GM18858 (cell line): ENCODE measurements at regions not wholly inside any gene's neighbourhood (a gene's known extent, or its start where the extent isn't known, plus 50 kb on each side); places are given as distances from the start of the nearest gene placed in this dataset.

Experiments used
- ATAC-seq: cut with Tn5 transposase; IDR thresholded peaks from one replicate; pipeline ENCODE4 v1.9.1; 2021; ENCODE audit not compliant: unreplicated experiment

- no peak for ATAC-seq
These were observed 62.4 kb downstream of the ARL6IP4 start for GRCh38 chr12:123042833-123043232.

GRCh38 chr12:123041811-123042655 lies 61.6 kb downstream of the ARL6IP4 start:
- no peak for ATAC-seq

DNA sequence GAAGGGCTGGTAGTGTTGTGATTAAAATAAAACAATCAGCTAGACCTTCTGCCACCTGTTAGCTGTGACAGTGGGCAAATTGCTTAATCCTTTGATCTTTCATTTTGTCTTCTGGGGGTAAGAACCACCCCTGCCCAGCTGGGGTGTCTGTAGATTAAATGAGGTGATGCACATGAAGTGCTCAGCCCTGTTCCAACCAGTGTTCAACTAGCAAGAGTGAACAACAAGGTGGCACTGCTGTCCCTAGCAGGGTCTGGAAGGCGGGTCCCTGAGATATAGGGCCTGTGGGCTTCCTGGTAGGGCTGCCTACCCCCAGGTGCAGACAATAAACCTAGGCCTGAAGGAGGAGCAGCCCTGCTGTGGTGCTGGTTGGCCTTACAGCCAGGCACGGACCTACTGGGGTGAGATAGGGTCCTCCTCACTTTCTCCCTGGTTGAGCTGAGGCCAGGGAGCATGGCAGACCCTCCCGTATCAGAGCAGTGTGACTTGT lies 60.6 kb downstream of the ARL6IP4 start:
- ATAC-seq: no peak

- no peak for ATAC-seq
These were observed 59.6 kb downstream of the ARL6IP4 start for GRCh38 chr12:123040106-123040505.

DNA sequence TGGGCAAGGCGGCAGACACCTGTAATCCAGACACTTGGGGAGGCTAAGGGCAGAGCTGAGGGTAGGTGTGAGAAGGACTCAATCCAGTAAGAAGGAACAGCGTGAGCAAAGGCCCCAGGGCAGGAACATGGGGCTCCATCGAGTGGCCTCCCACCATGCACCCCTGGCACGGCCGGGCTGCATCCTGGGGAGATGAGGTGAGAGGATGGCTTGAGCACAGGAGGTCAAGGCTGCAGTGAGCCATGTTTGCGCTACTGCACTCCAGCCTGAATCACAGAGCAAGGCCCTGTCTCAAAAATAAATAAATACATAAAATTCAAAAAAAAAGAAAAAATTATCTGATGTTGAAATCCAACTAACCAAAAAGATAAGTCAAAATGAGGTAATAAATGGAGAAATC lies 58.5 kb downstream of the ARL6IP4 start:
- ATAC-seq: no peak

GRCh38 chr12:123038486-123038885 lies 58.0 kb downstream of the ARL6IP4 start:
- no peak for ATAC-seq

DNA sequence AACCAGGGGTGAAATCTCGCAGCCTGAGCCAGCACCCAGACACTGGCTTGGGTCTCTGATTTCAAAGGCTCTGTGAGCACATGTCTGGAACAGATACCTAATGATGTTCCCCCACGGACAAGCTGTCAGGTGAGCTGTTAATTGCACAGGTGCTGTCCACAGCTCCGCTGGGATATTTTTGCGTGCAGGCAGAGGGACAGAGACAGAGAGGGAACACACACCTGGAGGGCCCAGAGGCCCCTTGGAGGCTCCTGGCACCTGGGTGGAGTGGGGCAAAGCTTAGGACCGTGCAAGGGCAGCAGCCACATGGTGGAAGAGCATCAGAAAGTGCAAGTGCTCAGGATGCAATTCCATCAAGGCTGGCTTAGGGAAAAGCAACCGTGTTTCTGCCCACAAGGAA lies 57.3 kb downstream of the ARL6IP4 start:
- ATAC-seq: no peak

DNA sequence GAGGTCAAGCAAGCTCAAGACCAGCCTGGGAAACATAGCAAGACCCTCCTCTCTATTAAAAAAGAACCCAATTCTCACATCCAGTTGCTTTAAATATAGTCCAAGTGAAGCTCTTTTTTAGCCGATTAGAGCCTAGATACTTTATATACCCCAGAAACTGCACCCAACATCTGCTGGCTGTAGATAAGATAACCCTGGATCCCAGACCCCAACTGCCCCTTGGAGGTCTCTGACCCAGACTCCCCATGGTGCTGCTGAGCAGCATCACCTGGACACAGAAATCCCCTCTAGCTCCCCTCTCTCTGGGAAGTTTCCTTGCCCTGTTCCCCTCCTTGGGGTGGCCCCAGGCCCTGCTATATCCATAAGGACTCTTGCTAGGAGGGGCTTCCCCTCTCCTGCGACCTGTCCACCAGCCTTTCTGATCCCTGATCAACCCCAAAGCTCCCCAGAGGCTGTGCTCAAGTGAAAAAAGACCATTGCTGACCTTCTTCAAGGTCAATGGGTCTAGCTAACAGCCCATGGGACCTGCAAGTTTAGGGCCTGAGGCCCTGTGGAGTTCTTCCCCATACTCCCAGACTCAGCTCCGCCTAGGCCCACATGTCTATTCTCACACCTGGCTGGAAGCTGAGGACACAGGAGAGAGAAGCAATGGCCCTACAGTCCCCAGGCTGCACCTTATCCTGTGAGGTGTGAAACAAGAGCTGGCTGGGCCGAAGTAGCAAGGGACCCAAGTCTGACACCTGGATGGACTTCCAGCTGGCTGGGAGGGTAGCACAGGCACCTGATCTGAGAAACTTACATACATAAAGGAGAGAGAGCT lies 56.2 kb downstream of the ARL6IP4 start:
- no peak for ATAC-seq

GRCh38 chr12:123035841-123036240 lies 55.4 kb downstream of the ARL6IP4 start:
- ATAC-seq: no peak

- ATAC-seq: no peak
These were observed 54.4 kb downstream of the ARL6IP4 start for GRCh38 chr12:123034865-123035264.

GRCh38 chr12:123034022-123034541 lies 53.6 kb downstream of the ARL6IP4 start:
- no peak for ATAC-seq

DNA sequence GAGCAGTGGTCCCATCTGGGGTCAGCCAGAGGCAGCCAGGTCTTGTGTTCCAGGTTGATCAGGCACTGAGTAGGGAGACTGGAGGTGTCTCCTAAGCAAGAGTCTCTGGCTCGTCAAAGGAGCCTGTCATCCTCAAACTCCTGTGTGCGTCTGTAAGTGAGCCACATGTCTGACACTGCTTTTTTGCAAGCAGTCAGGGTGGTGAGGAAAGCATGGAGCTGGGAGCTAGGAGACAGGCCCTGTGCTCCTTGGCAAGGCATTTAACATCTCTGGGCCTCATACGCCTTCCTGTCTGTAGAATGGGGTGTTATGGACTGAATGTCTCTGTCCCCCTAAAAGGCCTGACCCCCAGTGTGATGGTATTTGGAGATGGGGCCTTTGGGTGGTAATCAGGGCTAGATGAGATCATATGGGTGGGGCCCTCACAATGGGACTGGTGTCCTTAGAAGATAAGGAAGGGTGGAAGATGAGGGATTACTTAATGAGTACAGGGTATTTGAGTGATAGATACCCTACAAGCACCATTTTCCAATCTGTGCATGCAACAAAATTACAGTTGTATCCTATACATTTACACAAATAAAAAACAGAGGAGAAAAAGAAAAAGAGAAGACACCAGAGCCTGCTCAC lies 53.0 kb downstream of the ARL6IP4 start:
- no peak for ATAC-seq

DNA sequence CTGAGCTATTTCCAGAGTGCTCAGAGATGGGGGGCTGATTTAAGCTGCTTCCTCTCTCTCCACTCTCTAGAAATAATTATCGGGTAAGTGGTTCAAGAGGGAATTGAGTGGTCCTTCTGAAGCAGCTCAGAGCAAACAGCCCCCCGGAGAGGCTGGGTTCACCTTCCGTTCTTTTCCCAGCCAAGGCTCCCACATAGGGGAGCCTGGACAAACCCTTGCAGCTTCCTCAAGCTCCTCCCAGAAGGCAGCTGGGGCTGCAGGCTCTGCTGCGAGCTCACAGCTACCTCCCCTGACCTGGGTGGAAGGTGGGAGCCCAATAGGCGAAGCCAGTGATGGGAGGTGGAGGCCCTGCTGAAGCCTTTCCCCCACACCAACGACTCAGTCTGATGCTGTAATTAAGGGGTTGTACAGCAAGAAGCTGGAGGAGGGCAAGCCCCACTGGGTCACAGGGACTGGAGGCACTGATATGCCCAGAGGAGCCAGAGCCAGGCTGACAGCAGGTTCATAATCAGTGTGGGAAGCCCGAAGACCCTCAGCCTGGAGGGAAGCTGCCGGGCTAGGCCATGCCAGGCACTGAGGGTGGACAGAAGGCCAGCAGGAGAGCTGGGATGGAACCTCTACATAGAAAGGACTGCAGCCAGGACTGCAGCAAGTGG lies 52.4 kb downstream of the ARL6IP4 start:
- ATAC-seq: no peak
